B cell (primary cell): ENCODE measurements at regions not wholly inside any gene's neighbourhood (a gene's known extent, or its start where the extent isn't known, plus 50 kb on each side); places are given as distances from the start of the nearest gene placed in this dataset.

Experiments
- ATAC-seq: fragments of 200-7000 bp; cut with Tn5 transposase; one replicate; pipeline ENCODE4 v1.10.0; 2021; ENCODE audit warnings: low read depth, mild to moderate bottlenecking, moderate number of reproducible peaks, moderate library complexity
- CTCF ChIA-PET: fragments of 350-600 bp; sonication (Branson Sonifier 250); formaldehyde crosslinking; loops from one replicate; lab custom pipeline; 2021; ENCODE audit warnings: antibody characterized with exemption, inconsistent platforms; lab: Charles Lee
- POLR2A ChIA-PET: fragments of 350-600 bp; sonication (Branson Sonifier 250); formaldehyde crosslinking; loops from one replicate; lab custom pipeline; 2021; ENCODE audit warnings: antibody characterized with exemption; lab: Charles Lee
- DNase-seq: peaks from one replicate; pipeline ENCODE4 v3.0.0; 2013
- H2AFZ ChIP-seq: 2 replicates; pipeline ENCODE4 v1.6.1; 2012; ENCODE audit warnings: mild to moderate bottlenecking, low read depth, low read length; ENCODE audit not compliant: insufficient read depth, poor library complexity, severe bottlenecking
- H3K27ac ChIP-seq, 2 donors: 1 replicate in 1 of 2; 2 replicates in 1 of 2; pipeline ENCODE4 v1.5.1; 2012 to 2013; ENCODE audit warnings: low read length in 2 of 2, mild to moderate bottlenecking in 2 of 2, moderate library complexity in 1 of 2
- H3K27me3 ChIP-seq, 4 experiments: fragments of 200-600 bp in 1 of 4; sonication (generic) in 1 of 4; replicated peaks in 1 of 4; 1 replicate in 2 of 4; 2 replicates in 2 of 4; pipeline versions ENCODE4 v1.6.1 to v1.7.0; 2013 to 2016; ENCODE audit warnings: low read length in 3 of 4, mild to moderate bottlenecking in 2 of 4, mixed read lengths in 1 of 4, moderate library complexity in 1 of 4; ENCODE audit not compliant: insufficient read depth in 4 of 4, control insufficient read depth in 3 of 4; ENCODE audit errors: control extremely low read depth in 1 of 4
- H3K36me3 ChIP-seq, 2 experiments: replicated peaks in 1 of 2; 1 replicate in 1 of 2; 2 replicates in 1 of 2; pipeline versions ENCODE4 v1.6.1 to v1.7.1; 2013; ENCODE audit warnings: low read length in 1 of 2; ENCODE audit not compliant: insufficient read depth in 2 of 2, control insufficient read depth in 1 of 2; ENCODE audit errors: control extremely low read depth in 1 of 2, extremely low read depth in 1 of 2
- H3K4me1 ChIP-seq, 2 donors: fragments of 200-600 bp in 1 of 2; sonication (generic) in 1 of 2; 1 replicate in 1 of 2; 2 replicates in 1 of 2; pipeline versions ENCODE4 v1.5.1 to v1.6.1; 2013 to 2017; ENCODE audit warnings: low read length in 2 of 2; ENCODE audit not compliant: control insufficient read depth in 2 of 2, insufficient read depth in 2 of 2
- H3K4me2 ChIP-seq: replicated peaks from 2 replicates; pipeline ENCODE3; 2012; ENCODE audit warnings: mild to moderate bottlenecking, low read depth, low read length; ENCODE audit not compliant: poor library complexity, severe bottlenecking
- H3K4me3 ChIP-seq, 5 experiments: fragments of 200-600 bp in 1 of 5; sonication (generic) in 1 of 5; 1 replicate in 3 of 5; 2 replicates in 2 of 5; pipeline versions ENCODE4 v1.5.1 to v1.7.0; 2011 to 2016; ENCODE audit warnings: low read length in 4 of 5, mild to moderate bottlenecking in 4 of 5, low read depth in 2 of 5, control low read depth in 1 of 5, moderate library complexity in 1 of 5; ENCODE audit not compliant: insufficient read depth in 1 of 5; ENCODE audit errors: control extremely low read depth in 1 of 5, extremely low read depth in 1 of 5
- H3K79me2 ChIP-seq: fragments of 200-600 bp; sonication (generic); one replicate; pipeline ENCODE4 v1.6.0; 2016; ENCODE audit warnings: low read length; ENCODE audit not compliant: control insufficient read depth, insufficient read depth
- H3K9ac ChIP-seq: fragments of 200-600 bp; sonication (generic); 2 replicates; pipeline ENCODE4 v1.6.1; 2017; ENCODE audit warnings: mild to moderate bottlenecking, low read length, moderate library complexity
- H3K9me3 ChIP-seq, 3 donors: one replicate each; pipeline versions ENCODE4 v1.6.1 to v1.7.1; 2013; ENCODE audit warnings: low read length in 2 of 3; ENCODE audit not compliant: control insufficient read depth in 2 of 3, insufficient read depth in 1 of 3; ENCODE audit errors: control extremely low read depth in 1 of 3
- H4K20me1 ChIP-seq: 2 replicates; pipeline ENCODE4 v1.6.0; 2012; ENCODE audit warnings: mild to moderate bottlenecking, low read length; ENCODE audit not compliant: insufficient read depth, control insufficient read depth, poor library complexity, severe bottlenecking
- H3K27ac Mint-ChIP-seq: one replicate; pipeline ENCODE4 v1.8.0; 2021; ENCODE audit warnings: mixed read lengths
- H3K27me3 Mint-ChIP-seq: one replicate; pipeline ENCODE4 v1.8.0; 2021; ENCODE audit warnings: mixed read lengths
- H3K4me1 Mint-ChIP-seq: one replicate; pipeline ENCODE4 v1.8.0; 2021; ENCODE audit warnings: mixed read lengths
- H3K4me3 Mint-ChIP-seq: one replicate; pipeline ENCODE4 v1.8.0; 2021; ENCODE audit warnings: mixed read lengths
- H3K9me3 Mint-ChIP-seq: one replicate; pipeline ENCODE4 v1.8.0; 2022; ENCODE audit warnings: mixed read lengths; ENCODE audit not compliant: insufficient read depth
- EZH2 ChIP-seq: IDR thresholded peaks from 2 replicates; pipeline ENCODE4 v1.6.1; 2012; ENCODE audit warnings: borderline replicate concordance, low read depth, mild to moderate bottlenecking, moderate library complexity, low read length; ENCODE audit not compliant: insufficient read depth, poor library complexity, severe bottlenecking
- WGBS: methylation state at CpG from one replicate; pipeline ENCODE4 v1.1.5; 2013; ENCODE audit warnings: missing lambda C conversion rate; ENCODE audit not compliant: insufficient coverage; 5-methylcytosine and 5-hydroxymethylcytosine counted together
- intact Hi-C: fragments of 100-400 bp; cut with micrococcal nuclease; formaldehyde crosslinking; loops from one replicate; pipeline ENCODE4 v1.10.0; 2022
- TF ChIP-seq, protein P1 (sequence below): fragments of 200-600 bp; IDR thresholded peaks from one replicate; pipeline ENCODE4 v1.8.0; 2022; ENCODE audit warnings: antibody characterized with exemption, mild to moderate bottlenecking

DNA sequence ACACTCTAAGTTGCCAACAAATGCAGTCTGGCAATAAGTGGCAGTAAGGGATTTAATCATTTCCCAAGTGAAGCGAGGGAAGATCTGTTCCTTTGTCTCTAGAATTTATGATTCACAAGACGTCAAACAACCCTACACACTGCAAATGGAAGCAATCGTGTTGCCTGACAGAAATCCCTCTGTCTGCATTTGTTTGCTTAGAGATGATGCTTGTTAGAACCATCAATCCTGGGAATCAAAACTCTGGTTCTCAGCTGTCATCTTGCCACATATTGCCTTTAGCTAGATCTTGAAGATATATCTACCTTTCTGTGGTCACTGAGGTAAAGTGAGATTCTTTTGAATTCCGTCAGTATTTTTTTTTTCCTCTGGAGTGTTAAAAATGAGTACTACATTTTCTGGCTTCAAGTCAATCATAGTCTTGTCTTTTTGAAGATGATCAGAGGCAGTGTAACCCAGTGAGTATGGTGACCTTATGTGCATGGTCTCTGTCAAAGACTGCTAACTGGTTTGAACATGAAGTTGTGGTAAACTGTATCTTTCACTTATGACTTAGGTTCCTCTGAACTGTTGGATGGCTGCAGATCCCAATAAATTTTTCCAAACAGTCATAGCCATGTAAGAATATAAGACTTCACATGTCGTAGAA is 106.4 kb upstream of the STARD4 start:
- POLR2A ChIA-PET, result no interaction called here
- Mint-ChIP-seq H3K4me1 (no peaks in the 10 kb centered on the region), H3K27me3 (no peaks in the 10 kb centered on the region), H3K4me3 (no peak overlapping the region), H3K9me3 (no peaks in the 10 kb centered on the region), H3K27ac (no peak overlapping the region)
- H3K36me3 ChIP-seq, result no peaks in the 10 kb centered on the region
- H3K27me3 ChIP-seq, result no peaks in the 10 kb centered on the region
- no peaks in the 10 kb centered on the region for H3K4me1 ChIP-seq
- no peak for ATAC-seq
- no peak for DNase-seq
- no peaks in the 10 kb centered on the region for H4K20me1 ChIP-seq
- H3K4me2 ChIP-seq, result no peak overlapping the region
- H3K9ac ChIP-seq, result no peak overlapping the region
- no peaks in the 10 kb centered on the region for H3K9me3 ChIP-seq
- intact Hi-C loops, result no loop called here
- WGBS, result 100% methylated on average over 1 of the region's 5 CpGs
- no peak overlapping the region for H3K27ac ChIP-seq
- H3K79me2 ChIP-seq, result no peaks in the 10 kb centered on the region
- no peak overlapping the region for H3K4me3 ChIP-seq
- CTCF ChIA-PET, result interaction anchor here (0.7 kb wide), 1 partner anchor 1886 kb away, joined by 3 read pairs; no protein-coding TSS in a partner anchor
- no peak overlapping the region for H2AFZ ChIP-seq
- TF ChIP-seq, protein P1, sequence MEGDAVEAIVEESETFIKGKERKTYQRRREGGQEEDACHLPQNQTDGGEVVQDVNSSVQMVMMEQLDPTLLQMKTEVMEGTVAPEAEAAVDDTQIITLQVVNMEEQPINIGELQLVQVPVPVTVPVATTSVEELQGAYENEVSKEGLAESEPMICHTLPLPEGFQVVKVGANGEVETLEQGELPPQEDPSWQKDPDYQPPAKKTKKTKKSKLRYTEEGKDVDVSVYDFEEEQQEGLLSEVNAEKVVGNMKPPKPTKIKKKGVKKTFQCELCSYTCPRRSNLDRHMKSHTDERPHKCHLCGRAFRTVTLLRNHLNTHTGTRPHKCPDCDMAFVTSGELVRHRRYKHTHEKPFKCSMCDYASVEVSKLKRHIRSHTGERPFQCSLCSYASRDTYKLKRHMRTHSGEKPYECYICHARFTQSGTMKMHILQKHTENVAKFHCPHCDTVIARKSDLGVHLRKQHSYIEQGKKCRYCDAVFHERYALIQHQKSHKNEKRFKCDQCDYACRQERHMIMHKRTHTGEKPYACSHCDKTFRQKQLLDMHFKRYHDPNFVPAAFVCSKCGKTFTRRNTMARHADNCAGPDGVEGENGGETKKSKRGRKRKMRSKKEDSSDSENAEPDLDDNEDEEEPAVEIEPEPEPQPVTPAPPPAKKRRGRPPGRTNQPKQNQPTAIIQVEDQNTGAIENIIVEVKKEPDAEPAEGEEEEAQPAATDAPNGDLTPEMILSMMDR, result no peak
- TF ChIP-seq EZH2, result no peak

GRCh38 chr5:111615054-111615453 is 102.7 kb upstream of the STARD4 start:
- ATAC-seq, result no peak
- 63% methylated on average over 1 of the region's 1 CpG for WGBS
- CTCF ChIA-PET, result no interaction called here

More at GRCh38 chr5:111615054-111615453, 102.7 kb upstream of the STARD4 start:
- Histone ChIP-seq H3K79me2 (no peaks in the 10 kb centered on the region), H3K36me3 (no peaks in the 10 kb centered on the region), H3K9ac (no peak overlapping the region), H4K20me1 (no peaks in the 10 kb centered on the region), H3K4me2 (no peak overlapping the region), H3K4me3 (no peak overlapping the region), H3K4me1 (no peaks in the 10 kb centered on the region), H2AFZ (no peak overlapping the region), H3K9me3 (peaks cover 0 to 13% (median 0%) of the 10 kb centered on the region in 3 donors), H3K27me3 (no peaks in the 10 kb centered on the region), H3K27ac (no peak overlapping the region)
- no peak overlapping the region for H3K4me3 Mint-ChIP-seq
- TF ChIP-seq, protein P1, result no peak
- no peak for TF ChIP-seq EZH2
- DNase-seq, result no peak
- H3K4me1 Mint-ChIP-seq, result no peaks in the 10 kb centered on the region
- peaks cover 9% of the 10 kb centered on the region for H3K9me3 Mint-ChIP-seq
- POLR2A ChIA-PET, result no interaction called here
- intact Hi-C loops, result no loop called here
- H3K27ac Mint-ChIP-seq, result no peak overlapping the region
- peaks cover 12% of the 10 kb centered on the region for H3K27me3 Mint-ChIP-seq
